Activated CD8-positive, alpha-beta memory T cell treated with anti-CD3 and anti-CD28 coated beads for 48 hours (primary cell): ENCODE measurements at regions not wholly inside any gene's neighbourhood (a gene's known extent, or its start where the extent isn't known, plus 50 kb on each side); places are given as distances from the start of the nearest gene placed in this dataset.
A peak's percentile ranks its signal among the peaks of the same experiment; 100 is the strongest.
"Not testable (repeated sequence)": the region's sequence is repeated elsewhere in the genome, so short reads cannot be mapped to it uniquely, and the experiment has no call there.

Experiments used
- DNase-seq, 3 experiments: peaks; one replicate each; pipeline ENCODE4 v3.0.0-alpha.2; 2020; ENCODE audit warnings: low read depth in 2 of 3, low spot score in 2 of 3

DNA sequence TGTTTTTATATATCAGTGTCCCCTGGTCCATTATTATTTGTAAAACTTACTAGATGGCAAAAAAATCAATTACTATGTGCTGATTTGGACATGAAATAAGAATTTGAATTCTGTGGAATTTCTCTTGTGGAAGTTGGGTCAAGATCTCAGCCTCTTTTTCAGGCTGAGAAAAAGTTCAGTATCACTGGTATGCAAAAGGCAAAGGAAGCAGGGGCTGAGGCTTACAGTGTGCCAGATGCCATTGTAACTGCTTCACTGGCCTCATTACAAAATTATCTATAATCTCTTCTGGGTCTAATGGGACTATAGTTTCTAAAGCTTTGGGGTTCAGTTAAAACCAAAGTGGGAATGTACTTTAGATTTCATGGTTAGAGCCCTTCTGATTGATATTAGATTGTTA is 125.9 kb upstream of the SLC7A14 start:
- no peak for DNase-seq

- DNase-seq: no peak
Observed at GRCh38 chr3:170709046-170709445, 123.2 kb upstream of the SLC7A14 start.

GRCh38 chr3:170707899-170708298 is 122.0 kb upstream of the SLC7A14 start:
- DNase-seq: no peak

DNA sequence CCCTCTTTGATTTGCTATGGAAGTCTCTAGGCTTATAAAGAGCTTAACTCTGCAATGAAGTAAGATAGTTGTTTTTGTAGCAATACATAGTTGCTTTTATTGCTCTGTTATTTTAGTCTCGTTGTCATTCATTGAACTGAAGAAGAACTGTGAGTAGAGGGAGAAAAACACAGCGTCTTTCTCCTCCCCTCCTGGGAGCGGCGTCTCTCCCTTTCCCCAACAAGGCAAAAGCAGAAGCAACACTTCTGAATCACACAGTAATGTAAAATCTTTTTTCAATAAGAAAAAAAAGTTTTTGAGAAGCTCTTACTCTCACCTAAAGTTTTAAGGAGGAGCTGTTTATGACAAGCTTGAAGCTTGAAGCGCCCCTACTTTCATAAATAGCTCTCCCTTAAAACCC is 119.3 kb upstream of the SLC7A14 start:
- DNase-seq: no peak

DNA sequence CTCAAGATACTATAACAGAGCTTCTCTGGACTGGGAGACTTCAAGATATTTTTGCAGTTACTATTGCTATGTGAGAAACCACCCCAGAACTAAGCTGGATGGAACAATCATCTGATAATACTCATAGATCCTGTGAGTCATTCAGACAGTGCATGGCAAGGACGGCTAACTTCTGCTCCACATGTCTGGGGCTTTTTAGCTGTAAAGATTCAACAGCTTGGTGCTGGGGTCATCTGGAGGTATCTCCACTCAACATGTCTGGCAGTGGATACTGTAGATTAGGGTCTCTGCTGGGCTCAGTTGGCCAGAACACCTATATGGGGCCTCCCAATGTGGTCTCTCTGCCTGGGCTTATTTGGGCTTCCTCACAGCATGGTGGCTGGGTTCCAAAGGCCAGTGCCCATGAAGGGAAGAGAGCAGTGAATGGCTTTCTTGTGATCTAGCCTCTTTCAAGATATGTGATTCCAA is 117.3 kb upstream of the SLC7A14 start:
- DNase-seq: no peak

GRCh38 chr3:170701696-170702678 is 116.1 kb upstream of the SLC7A14 start:
- no peak for DNase-seq

DNA sequence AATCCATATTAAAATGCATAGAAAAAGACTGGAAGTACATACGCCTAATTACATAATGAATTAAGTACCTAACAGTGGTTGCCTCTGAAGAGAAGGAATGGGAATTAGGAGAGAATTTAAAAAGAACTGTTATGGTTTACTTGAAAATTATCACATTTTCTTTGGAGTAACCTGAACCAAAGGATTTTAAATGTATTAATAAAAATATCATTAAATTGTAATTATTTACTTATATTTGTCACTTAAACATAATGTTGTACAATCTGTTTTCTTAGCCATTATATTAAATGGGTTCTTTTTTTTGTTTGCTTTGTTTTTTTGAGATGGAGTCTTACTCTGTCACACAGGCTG is 114.2 kb upstream of the SLC7A14 start:
- DNase-seq: no peak

DNA sequence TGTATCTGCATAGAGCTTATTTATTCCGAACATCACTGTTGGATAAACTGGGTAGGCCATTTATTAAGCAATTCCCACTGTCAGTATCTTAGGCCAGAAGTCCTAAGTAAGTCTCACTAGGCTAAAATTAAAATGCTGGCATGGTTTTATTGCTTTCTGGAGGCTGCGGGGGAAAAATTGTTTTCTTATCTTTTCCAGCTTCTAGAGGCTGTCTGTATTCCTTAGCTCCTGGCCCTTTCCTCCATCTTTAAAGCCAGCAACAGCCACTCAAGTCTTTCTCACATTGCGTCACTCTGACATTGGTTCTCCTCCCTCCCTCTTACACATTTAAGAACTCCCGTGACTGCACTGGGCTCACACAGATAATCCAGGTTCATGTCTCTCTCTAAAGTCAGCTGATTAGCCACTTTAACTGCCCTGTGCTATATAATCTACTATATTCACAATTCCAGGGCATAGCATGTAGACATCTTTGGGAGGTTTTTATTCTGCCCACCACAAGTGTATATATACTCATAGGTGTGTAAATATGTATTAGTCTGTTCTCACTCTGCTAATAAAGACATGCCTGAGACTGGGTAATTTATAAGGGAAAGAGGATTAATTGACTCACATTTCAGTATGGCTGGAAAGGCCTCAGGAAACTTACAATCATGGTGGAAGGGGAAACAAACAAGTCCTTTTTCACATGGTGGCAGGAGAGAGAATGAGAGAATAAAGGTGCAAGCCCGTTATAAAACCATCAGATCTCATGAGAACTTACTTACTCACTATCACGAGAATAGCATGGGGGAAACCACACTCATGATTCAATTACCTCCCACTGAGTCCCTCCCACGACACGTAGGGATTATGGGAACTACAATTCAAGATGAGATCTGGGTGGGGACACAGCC is 113.5 kb upstream of the SLC7A14 start:
- DNase-seq: no peak

GRCh38 chr3:170697908-170698307 is 112.0 kb upstream of the SLC7A14 start:
- DNase-seq: no peak

- DNase-seq: no peak
Observed at GRCh38 chr3:170697131-170697530, 111.3 kb upstream of the SLC7A14 start.

DNA sequence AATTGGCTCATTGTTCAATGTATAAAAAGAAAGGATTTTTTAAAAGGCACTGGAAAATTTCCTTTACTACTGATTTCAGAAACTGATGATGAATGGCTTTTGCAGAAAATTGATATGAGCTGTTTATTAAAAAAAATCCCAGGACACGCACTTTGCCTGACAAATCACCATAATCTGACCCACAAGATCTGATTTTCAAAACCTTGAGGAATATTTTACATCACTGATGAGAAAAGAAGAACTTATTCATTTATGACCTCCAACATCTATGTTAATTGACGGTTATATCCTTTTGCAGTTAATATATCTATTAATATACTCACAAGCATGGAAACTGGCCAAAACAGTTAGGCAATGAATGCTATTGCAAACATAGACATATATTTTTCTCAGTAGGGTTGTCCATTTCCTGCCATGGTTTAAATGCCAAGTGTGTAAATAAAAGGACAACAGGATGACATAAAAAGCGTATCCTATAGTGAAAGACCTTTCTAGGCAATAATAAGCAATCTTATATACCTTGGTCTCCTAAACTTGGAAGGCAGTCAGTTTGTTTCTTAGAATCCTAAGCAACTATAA is 109.7 kb upstream of the SLC7A14 start:
- no peak for DNase-seq

GRCh38 chr3:170692720-170693119 is 106.8 kb upstream of the SLC7A14 start:
- no peak for DNase-seq

GRCh38 chr3:170690661-170690981 is 104.7 kb upstream of the SLC7A14 start:
- no peak for DNase-seq

- DNase-seq: peak in 2 of 3 experiments; percentile 7 to 20
Observed at GRCh38 chr3:170689893-170690660, 104.2 kb upstream of the SLC7A14 start.

DNA sequence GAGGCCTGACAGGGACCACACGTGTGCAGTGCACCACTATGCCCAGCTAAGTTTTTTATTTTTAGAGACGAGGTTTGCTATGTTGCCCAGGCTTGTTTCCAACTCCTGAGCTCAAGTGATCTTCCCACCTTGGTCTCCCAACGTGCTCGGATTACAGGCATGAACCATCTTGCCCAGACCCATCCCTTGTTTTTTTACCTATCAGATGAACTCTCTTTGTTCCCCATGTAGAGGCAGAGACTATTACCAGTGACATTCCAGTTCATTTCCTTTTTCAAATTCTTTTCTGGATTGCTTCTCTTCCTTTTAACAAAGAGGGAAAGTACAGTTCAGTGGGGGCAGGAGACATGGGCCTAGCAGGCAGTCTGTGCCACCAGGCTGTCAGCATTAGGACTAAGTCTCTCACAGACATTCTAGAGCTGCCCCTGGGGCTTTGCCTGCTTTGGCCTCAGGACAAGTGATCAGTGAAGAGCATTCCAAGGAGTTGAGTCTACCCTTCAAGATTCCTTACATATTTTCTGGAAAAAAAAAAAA is 103.5 kb upstream of the SLC7A14 start:
- DNase-seq: no peak

GRCh38 chr3:170688222-170688621 is 102.3 kb upstream of the SLC7A14 start:
- not testable (repeated sequence) for DNase-seq

- no peak for DNase-seq
Observed at GRCh38 chr3:170680593-170680992, 94.7 kb upstream of the SLC7A14 start.

- DNase-seq: no peak
Observed at GRCh38 chr3:170679190-170679589, 93.3 kb upstream of the SLC7A14 start.

DNA sequence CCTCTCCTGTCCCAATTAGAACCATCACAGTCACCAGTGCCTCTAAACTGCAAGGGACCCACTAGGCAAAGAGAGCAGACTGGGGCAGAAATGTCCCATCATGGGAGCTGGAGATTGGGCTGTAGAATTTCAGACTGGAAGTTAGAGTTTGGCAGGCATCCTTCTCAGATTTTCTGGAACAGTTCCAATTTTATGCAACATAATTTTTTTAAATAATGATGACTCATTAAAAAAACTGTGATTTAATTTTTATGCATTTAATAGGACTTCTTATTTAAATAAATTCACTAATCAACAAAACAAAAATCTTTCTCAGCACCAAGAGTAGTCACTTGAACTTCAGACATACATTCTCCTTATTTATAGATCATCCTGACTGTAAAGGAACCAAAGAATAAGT is 84.6 kb upstream of the SLC7A14 start:
- DNase-seq: no peak

- not testable (repeated sequence) for DNase-seq
Observed at GRCh38 chr3:170662986-170663385, 77.1 kb upstream of the SLC7A14 start.

- no peak for DNase-seq
Observed at GRCh38 chr3:170660139-170660538, 74.3 kb upstream of the SLC7A14 start.
